Calu3 (cell line): ENCODE measurements at regions not wholly inside any gene's neighbourhood (a gene's known extent, or its start where the extent isn't known, plus 50 kb on each side); places are given as distances from the start of the nearest gene placed in this dataset.

Experiments
- BruUV-seq: library from RNA; stranded (reverse); fragments of 400-500 nt; replicated peaks from 2 replicates; lab custom pipeline; 2021; lab: Mats Ljungman, UMichigan
- CTCF ChIA-PET: fragments of 300-600 bp; sonication (Branson Sonifier 250); formaldehyde crosslinking; loops from one replicate; lab custom pipeline; 2022; ENCODE audit warnings: antibody characterized with exemption; lab: Charles Lee
- DNase-seq: peaks from one replicate; pipeline ENCODE4 v3.0.0; 2022
- H3K27ac Mint-ChIP-seq: one replicate; pipeline ENCODE4 v1.8.0; 2022; ENCODE audit warnings: mixed read lengths; ENCODE audit not compliant: unreplicated experiment
- H3K27me3 Mint-ChIP-seq: one replicate; pipeline ENCODE4 v1.8.0; 2022; ENCODE audit warnings: mixed read lengths; ENCODE audit not compliant: unreplicated experiment
- H3K36me3 Mint-ChIP-seq: one replicate; pipeline ENCODE4 v1.8.0; 2022; ENCODE audit warnings: mild to moderate bottlenecking, moderate library complexity, mixed read lengths; ENCODE audit not compliant: insufficient read depth, unreplicated experiment
- H3K4me1 Mint-ChIP-seq: one replicate; pipeline ENCODE4 v1.8.0; 2022; ENCODE audit warnings: mild to moderate bottlenecking, low read depth, mixed read lengths; ENCODE audit not compliant: unreplicated experiment
- H3K4me3 Mint-ChIP-seq: one replicate; pipeline ENCODE4 v1.8.0; 2022; ENCODE audit warnings: mild to moderate bottlenecking, low read depth, moderate library complexity, mixed read lengths; ENCODE audit not compliant: unreplicated experiment
- H3K9me3 Mint-ChIP-seq: one replicate; pipeline ENCODE4 v1.8.0; 2022; ENCODE audit warnings: low read depth, mixed read lengths; ENCODE audit not compliant: unreplicated experiment
- intact Hi-C: fragments of 100-400 bp; cut with micrococcal nuclease; formaldehyde crosslinking; loops from one replicate; pipeline ENCODE4 v1.10.0; 2022; ENCODE audit not compliant: unreplicated experiment
- TF ChIP-seq, protein P1 (sequence below): fragments of 200-600 bp; IDR thresholded peaks from one replicate; pipeline ENCODE4 v1.8.0; 2022; ENCODE audit warnings: antibody characterized with exemption; ENCODE audit not compliant: unreplicated experiment

DNA sequence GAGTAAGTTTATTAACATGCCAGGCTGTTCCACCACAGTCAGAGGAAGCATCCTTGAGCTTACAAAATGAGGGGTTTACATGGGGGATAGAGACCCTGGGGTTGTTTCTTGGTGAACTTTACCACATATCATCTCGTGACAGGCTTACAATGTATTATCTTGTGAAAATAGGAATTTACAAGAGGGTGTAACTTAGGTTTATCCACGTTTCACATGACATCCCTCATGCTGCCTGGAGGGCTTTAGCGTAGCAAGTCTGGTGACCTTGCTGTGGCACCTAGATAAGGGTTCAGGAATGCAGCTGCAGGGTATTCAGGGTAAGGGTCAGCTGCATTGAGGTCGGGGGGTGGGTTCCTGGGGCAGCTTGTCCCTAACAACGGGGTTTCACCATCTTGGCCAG is 154.6 kb upstream of the ARG1 start:
- no peaks in the 10 kb centered on the region for H3K4me1 Mint-ChIP-seq
- H3K9me3 Mint-ChIP-seq = no peaks in the 10 kb centered on the region
- CTCF ChIA-PET = no interaction called here
- no peak overlapping the region for H3K27ac Mint-ChIP-seq
- H3K4me3 Mint-ChIP-seq = no peak overlapping the region
- no peaks in the 10 kb centered on the region for H3K36me3 Mint-ChIP-seq
- peaks cover 26% of the 10 kb centered on the region for H3K27me3 Mint-ChIP-seq
- intact Hi-C loops = no loop called here
- BruUV-seq = no TSS peak
- DNase-seq = no peak
- TF ChIP-seq, protein P1, sequence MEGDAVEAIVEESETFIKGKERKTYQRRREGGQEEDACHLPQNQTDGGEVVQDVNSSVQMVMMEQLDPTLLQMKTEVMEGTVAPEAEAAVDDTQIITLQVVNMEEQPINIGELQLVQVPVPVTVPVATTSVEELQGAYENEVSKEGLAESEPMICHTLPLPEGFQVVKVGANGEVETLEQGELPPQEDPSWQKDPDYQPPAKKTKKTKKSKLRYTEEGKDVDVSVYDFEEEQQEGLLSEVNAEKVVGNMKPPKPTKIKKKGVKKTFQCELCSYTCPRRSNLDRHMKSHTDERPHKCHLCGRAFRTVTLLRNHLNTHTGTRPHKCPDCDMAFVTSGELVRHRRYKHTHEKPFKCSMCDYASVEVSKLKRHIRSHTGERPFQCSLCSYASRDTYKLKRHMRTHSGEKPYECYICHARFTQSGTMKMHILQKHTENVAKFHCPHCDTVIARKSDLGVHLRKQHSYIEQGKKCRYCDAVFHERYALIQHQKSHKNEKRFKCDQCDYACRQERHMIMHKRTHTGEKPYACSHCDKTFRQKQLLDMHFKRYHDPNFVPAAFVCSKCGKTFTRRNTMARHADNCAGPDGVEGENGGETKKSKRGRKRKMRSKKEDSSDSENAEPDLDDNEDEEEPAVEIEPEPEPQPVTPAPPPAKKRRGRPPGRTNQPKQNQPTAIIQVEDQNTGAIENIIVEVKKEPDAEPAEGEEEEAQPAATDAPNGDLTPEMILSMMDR = no peak

DNA sequence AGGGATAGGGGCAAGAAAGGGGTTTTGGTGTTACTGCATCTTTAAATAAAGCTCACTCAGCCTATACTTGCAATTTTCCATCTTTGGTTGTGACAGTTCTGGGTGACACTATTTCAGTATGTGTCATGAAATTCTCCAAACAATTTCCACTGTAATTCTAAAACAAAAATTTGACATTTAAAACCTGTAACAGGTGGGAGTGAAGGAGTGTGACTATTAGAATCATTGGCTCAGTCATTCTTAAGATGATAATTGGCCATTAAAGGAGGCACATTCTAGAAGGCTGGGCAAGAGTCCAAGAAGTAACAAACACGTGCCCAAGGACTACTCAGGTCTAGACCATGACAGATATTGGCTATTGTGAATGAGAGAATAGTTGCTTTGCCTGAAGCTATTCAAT is 153.3 kb upstream of the ARG1 start:
- CTCF ChIA-PET = interaction anchor here (0.5 kb wide), 1 partner anchor 303 kb away, joined by 3 read pairs; no protein-coding TSS in a partner anchor
- peaks cover 28% of the 10 kb centered on the region for H3K27me3 Mint-ChIP-seq
- TF ChIP-seq, protein P1 = no peak

DNA sequence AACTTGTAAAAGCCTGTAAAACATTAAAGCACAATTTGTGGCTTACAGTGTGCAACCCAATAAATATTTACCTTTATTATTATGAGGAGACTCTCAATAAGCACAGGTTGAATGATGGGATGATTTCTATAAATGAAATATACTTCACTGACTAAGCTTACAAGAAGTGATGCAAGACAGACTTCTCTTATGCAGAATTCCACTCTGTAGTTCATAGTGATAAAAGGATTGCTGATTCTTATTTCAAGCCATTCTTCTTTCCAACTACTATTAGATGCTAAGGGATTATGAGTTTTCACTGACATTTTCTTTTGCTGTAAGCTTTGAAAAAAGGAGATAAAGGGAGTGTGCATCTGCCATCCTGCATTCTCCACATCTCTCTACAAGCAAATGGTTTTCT is 149.0 kb upstream of the ARG1 start:
- DNase-seq = no peak
- no peaks in the 10 kb centered on the region for H3K4me1 Mint-ChIP-seq
- intact Hi-C loops = no loop called here
- H3K9me3 Mint-ChIP-seq = peaks cover 6% of the 10 kb centered on the region
- no TSS peak for BruUV-seq
- no peak overlapping the region for H3K4me3 Mint-ChIP-seq
- TF ChIP-seq, protein P1 = no peak
- H3K27me3 Mint-ChIP-seq = peaks cover 28% of the 10 kb centered on the region
- CTCF ChIA-PET = interaction anchor here (1.2 kb wide), 1 partner anchor 35 kb away, joined by 3 read pairs; no protein-coding TSS in a partner anchor
- no peak overlapping the region for H3K27ac Mint-ChIP-seq
- no peaks in the 10 kb centered on the region for H3K36me3 Mint-ChIP-seq

More for the DNA sequence above, 153.3 kb upstream of the ARG1 start:
- no peak for DNase-seq
- H3K9me3 Mint-ChIP-seq = no peaks in the 10 kb centered on the region
- no peak overlapping the region for H3K4me3 Mint-ChIP-seq
- intact Hi-C loops = no loop called here
- no peaks in the 10 kb centered on the region for H3K36me3 Mint-ChIP-seq
- no TSS peak for BruUV-seq
- no peaks in the 10 kb centered on the region for H3K4me1 Mint-ChIP-seq
- H3K27ac Mint-ChIP-seq = no peak overlapping the region

DNA sequence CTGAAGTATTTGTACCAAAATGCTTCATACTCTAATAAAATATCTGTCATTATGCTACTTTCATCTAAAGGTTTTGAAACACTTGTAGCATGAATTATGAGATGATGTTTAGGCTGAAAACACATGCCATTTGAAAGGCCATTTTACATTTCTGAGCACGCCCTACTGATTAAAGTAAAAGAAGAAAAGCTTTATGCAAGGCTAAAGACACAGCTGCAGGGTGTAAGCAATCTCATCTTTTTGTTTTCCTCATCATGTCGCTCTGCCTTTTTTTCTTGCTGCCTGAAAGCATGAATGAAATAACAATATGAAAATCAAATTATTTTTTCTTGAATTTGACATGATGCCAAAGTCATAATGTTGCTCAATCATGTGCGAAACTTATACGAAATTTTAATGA is 148.6 kb upstream of the ARG1 start:
- Mint-ChIP-seq H3K4me3 (no peak overlapping the region), H3K4me1 (no peaks in the 10 kb centered on the region), H3K9me3 (peaks cover 6% of the 10 kb centered on the region), H3K36me3 (no peaks in the 10 kb centered on the region), H3K27me3 (peaks cover 28% of the 10 kb centered on the region), H3K27ac (no peak overlapping the region)
- no TSS peak for BruUV-seq
- CTCF ChIA-PET = no interaction called here
- TF ChIP-seq, protein P1 = no peak
- intact Hi-C loops = no loop called here
- no peak for DNase-seq
